Frontal cortex (tissue), 3 donors: ENCODE measurements at regions not wholly inside any gene's neighbourhood (a gene's known extent, or its start where the extent isn't known, plus 50 kb on each side); places are given as distances from the start of the nearest gene placed in this dataset.
"Not testable (repeated sequence)": the region's sequence is repeated elsewhere in the genome, so short reads cannot be mapped to it uniquely, and the experiment has no call there.

ENCODE experiments used
- DNase-seq, 2 donors: peaks; one replicate each; pipeline ENCODE4 v3.0.0; 2012; ENCODE audit warnings: low spot score in 2 of 2
- FAIRE-seq: peaks from 2 replicates; lab custom pipeline; 2012; peaks lifted over from hg19 to GRCh38; lab: Jason Lieb, UNC
- donor health status: control.
- donor health status: control.
- donor health status: control.

GRCh38 chr9:78879324-78880100 is 582.6 kb downstream of the PSAT1 start:
- FAIRE-seq (no peak), DNase-seq (no peak)

- no peak for DNase-seq
- FAIRE-seq = no peak
Observed at GRCh38 chr9:78881295-78881694, 584.4 kb downstream of the PSAT1 start.

GRCh38 chr9:78882481-78882880 is 585.6 kb downstream of the PSAT1 start:
- FAIRE-seq (no peak), DNase-seq (no peak)

GRCh38 chr9:78884611-78885150 is 587.8 kb downstream of the PSAT1 start:
- DNase-seq = no peak
- no peak for FAIRE-seq

- DNase-seq = no peak
- no peak for FAIRE-seq
Observed at GRCh38 chr9:78892182-78892581, 595.3 kb downstream of the PSAT1 start.

GRCh38 chr9:78892769-78893168 is 595.8 kb downstream of the PSAT1 start:
- FAIRE-seq (no peak), DNase-seq (no peak)

GRCh38 chr9:78893774-78894401 is 597.0 kb downstream of the PSAT1 start:
- DNase-seq = no peak
- no peak for FAIRE-seq

- FAIRE-seq (no peak), DNase-seq (no peak)
Observed at GRCh38 chr9:78896479-78896878, 599.6 kb downstream of the PSAT1 start.

- DNase-seq = no peak
- no peak for FAIRE-seq
Observed at GRCh38 chr9:78898234-78898633, 601.3 kb downstream of the PSAT1 start.

- FAIRE-seq (no peak), DNase-seq (no peak)
Observed at GRCh38 chr9:78899006-78899405, 602.1 kb downstream of the PSAT1 start.

- no peak for FAIRE-seq
- no peak for DNase-seq
Observed at GRCh38 chr9:78900500-78900899, 603.6 kb downstream of the PSAT1 start.

- DNase-seq = no peak
- no peak for FAIRE-seq
Observed at GRCh38 chr9:78902051-78902450, 605.1 kb downstream of the PSAT1 start.

- no peak for DNase-seq
- no peak for FAIRE-seq
Observed at GRCh38 chr9:78903581-78903980, 606.7 kb downstream of the PSAT1 start.

- FAIRE-seq = no peak
- no peak for DNase-seq
Observed at GRCh38 chr9:78904686-78905085, 607.8 kb downstream of the PSAT1 start.

GRCh38 chr9:78905387-78905786 is 608.5 kb downstream of the PSAT1 start:
- FAIRE-seq (no peak), DNase-seq (no peak)

- DNase-seq (no peak), FAIRE-seq (no peak)
Observed at GRCh38 chr9:78905986-78906755, 609.2 kb downstream of the PSAT1 start.

GRCh38 chr9:78909566-78909965 is 612.6 kb downstream of the PSAT1 start:
- DNase-seq (no peak), FAIRE-seq (no peak)

GRCh38 chr9:78916884-78917283 is 620.0 kb downstream of the PSAT1 start:
- not testable (repeated sequence) for DNase-seq, FAIRE-seq

GRCh38 chr9:78918976-78919375 is 622.1 kb downstream of the PSAT1 start:
- FAIRE-seq (no peak), DNase-seq (no peak)

GRCh38 chr9:78919701-78920100 is 622.8 kb downstream of the PSAT1 start:
- no peak for FAIRE-seq
- DNase-seq = no peak

- DNase-seq = no peak
- no peak for FAIRE-seq
Observed at GRCh38 chr9:78921341-78921740, 624.4 kb downstream of the PSAT1 start.
